GM13977 (cell line): ENCODE measurements at regions not wholly inside any gene's neighbourhood (a gene's known extent, or its start where the extent isn't known, plus 50 kb on each side); places are given as distances from the start of the nearest gene placed in this dataset.
"Not testable (repeated sequence)": the region's sequence is repeated elsewhere in the genome, so short reads cannot be mapped to it uniquely, and the experiment has no call there.

Source experiments
- DNase-seq: peaks from one replicate; pipeline ENCODE4 v3.0.0; 2012; ENCODE audit warnings: low spot score
- in situ Hi-C: fragments of 300-500 bp; cut with MboI; formaldehyde crosslinking; loops from one replicate; pipeline ENCODE4 v1.12.0; 2022; ENCODE audit warnings: low sequenced_read_pairs, low pct_unique_long_range_greater_than_20kb, mixed read lengths, inconsistent platforms; ENCODE audit not compliant: unreplicated experiment
- TF ChIP-seq, protein P1 (sequence below): IDR thresholded peaks from 2 replicates; pipeline ENCODE4 v1.5.1; 2012; ENCODE audit warnings: mild to moderate bottlenecking, control low read depth; ENCODE audit not compliant: insufficient read depth; ENCODE audit errors: extremely low read depth, missing control alignments

DNA sequence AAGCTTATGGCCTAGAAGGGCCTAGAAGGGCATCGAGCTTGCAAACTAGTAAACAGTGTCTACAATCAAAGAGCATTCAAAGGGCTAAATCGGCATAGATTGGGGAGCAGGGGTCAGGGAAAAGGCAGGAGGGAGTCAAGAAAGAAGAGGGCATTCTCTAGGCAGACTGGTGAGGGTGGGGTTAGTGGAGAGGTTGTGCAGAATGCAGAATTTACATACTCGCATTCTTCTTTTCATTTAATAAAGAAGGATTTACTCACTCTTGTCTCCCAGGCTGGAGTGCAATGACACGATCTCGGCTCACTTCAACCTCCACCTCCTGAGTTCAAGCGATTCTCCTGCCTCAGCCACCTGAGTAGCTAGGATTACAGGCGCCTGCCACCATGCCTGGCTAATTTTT lies 110.7 kb downstream of the TRIM43 start:
- TF ChIP-seq, protein P1, sequence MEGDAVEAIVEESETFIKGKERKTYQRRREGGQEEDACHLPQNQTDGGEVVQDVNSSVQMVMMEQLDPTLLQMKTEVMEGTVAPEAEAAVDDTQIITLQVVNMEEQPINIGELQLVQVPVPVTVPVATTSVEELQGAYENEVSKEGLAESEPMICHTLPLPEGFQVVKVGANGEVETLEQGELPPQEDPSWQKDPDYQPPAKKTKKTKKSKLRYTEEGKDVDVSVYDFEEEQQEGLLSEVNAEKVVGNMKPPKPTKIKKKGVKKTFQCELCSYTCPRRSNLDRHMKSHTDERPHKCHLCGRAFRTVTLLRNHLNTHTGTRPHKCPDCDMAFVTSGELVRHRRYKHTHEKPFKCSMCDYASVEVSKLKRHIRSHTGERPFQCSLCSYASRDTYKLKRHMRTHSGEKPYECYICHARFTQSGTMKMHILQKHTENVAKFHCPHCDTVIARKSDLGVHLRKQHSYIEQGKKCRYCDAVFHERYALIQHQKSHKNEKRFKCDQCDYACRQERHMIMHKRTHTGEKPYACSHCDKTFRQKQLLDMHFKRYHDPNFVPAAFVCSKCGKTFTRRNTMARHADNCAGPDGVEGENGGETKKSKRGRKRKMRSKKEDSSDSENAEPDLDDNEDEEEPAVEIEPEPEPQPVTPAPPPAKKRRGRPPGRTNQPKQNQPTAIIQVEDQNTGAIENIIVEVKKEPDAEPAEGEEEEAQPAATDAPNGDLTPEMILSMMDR, result no peak
- in situ Hi-C loops, result no loop called here
- no peak for DNase-seq

DNA sequence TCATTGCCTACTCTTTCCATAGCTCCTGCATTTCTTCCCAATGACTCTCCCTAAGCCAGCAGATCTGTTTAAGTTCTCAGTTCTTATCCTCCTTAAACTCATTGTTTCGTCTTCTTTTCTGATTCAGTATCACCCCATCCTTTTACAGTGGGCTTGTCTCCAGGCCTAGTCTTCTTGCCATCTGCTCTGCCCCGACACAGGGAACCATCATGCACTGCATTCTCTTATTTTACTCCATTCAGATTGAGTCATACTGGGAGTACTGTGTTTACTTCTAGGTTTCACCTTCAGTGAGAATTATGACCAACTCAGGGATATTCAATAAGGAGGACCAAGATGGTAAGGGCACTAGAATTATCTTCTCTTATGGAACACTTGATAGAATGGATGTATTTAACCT lies 115.4 kb downstream of the TRIM43 start:
- DNase-seq, in situ Hi-C loops: not testable (repeated sequence)

DNA sequence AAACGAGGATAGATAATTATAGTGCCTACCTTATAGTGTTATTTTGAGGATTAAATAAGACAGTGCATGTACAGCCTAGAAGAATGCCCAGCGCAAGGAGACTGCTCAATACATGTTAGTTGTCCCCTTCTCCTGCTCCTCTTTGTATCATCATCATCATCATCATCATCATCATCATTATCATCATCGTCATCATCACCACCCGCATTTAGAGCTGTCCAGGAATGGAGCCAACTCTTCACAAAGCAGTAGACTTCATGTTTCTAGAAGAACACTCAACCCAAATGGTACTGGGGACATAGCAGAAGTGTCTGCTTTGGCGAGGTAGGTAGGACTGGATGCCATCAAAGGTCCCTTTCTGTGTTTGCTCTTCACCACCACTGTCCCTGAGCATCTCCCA lies 116.0 kb downstream of the TRIM43 start:
- DNase-seq, result no peak
- TF ChIP-seq, protein P1, result no peak
- in situ Hi-C loops, result no loop called here

DNA sequence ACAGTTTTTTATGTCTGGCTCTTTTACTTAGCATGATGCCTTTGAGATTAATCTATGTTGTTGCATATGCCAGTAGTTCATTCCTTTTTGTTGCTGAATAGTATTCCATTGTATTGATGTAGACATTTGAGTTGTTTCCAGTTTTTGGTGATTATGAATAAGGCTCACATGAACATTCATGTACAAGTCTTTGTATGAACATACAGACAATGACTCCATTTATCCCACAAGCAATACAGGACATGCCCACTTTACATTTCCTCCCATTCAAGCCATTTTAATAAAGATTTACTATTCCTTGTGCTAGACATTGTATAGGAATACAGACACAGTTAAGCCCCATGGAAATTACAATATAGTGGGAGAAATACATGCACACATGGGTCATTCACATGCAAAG lies 118.0 kb downstream of the TRIM43 start:
- no peak for DNase-seq
- in situ Hi-C loops, result no loop called here
- TF ChIP-seq, protein P1, result no peak

DNA sequence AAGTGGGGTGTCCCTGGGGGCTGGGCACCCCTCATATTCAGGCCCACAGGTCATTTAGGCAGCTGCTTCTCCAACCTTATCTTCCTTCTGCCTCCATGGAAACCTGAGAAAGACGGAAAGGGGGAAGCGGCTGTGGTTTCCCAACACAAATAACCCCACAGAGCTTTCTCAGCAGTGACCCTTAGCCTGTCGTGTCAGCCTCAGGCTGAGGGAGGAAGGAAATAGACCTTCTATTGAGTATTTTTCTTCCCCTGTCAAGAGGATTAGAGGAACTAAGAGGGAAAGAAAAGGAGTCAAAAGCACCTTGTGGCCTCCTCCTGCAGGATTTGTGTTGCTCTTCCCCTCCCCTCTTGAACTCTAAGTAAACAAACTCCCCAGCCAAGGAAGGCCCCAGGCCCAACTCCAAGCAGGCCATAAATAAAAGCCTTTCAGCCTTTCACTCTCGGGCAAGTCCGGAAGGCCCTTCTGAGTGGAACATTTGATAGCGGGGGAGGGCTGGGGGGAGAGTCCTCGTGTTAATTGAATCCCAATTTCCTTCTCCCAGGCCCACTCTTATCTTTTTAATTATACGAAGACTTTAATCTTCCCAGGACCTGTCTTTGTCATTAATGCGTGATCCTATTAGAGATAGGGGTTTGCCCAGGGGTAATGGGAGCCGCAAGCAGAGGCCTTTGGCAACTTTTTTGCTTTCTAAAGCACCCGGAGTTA lies 121.8 kb downstream of the TRIM43 start:
- DNase-seq, in situ Hi-C loops: not testable (repeated sequence)

DNA sequence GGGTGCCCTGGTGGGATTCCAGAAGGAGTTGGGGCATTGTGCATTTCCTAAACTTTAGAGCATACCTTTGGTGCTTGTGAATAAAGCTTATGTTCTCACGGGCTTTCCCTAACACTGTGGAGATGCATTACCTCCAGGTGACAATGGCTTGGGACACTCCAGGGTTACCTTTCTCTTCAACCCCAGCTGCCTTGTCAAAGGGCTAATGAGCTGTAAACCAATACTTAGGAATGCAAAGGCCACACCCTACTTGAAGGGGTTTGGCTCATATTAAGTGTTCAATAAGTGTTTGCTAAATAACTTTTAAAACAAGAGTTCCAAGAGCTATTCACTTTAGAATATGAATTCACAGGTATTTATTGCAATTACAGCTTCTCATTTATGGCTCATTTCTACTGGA lies 122.6 kb downstream of the TRIM43 start:
- in situ Hi-C loops, DNase-seq: not testable (repeated sequence)

DNA sequence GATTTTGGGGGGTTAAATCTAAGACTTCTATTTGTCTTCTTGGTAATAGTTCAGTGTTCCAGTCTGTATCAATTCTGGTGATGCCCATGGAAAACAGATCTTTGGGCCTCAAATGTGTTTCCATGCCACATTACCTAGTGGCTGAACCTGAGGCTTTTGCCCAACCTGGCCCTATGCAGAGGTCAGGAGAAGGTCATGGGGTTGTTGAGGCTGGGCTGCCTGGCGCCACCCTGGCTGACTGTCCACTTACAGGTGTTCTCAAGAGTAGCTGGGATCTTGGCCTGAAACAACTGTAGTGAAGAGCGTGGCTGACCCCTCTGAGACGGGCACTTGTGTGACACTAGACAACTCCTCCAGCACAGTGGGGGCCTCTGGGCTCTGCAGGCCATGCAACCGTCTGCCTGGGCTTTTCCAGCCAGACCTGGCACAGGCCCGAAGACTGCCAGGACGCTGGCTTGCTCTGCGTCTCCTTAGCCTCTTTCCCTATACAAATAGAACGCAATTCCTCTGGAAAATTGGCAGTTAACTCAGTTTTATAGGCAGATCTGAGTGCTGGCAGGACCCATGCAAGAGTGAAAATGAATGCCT lies 127.8 kb downstream of the TRIM43 start:
- no peak for DNase-seq
- TF ChIP-seq, protein P1, result no peak
- in situ Hi-C loops, result no loop called here

DNA sequence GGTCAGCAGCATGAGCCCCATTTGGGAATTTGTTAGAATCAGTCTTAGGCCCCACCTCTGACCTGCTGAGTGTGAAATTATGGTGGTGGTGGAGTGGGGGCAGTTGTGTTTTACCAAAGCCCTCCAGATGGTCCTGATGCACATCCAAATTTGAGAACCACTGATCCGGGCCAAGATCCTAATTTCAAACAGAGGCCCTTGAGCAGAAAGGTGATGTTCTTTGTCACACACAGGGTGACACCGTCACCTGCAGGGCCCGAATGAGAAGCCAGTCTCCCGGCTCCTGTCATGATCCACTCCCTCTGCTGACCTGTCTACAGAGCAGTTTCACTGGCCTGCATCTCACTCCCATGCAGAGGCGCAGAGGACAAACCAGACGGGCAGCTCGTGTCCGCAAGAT lies 129.9 kb downstream of the TRIM43 start:
- TF ChIP-seq, protein P1, result no peak
- DNase-seq, result no peak
- in situ Hi-C loops, result no loop called here
